H9 (cell line): ENCODE measurements at regions not wholly inside any gene's neighbourhood (a gene's known extent, or its start where the extent isn't known, plus 50 kb on each side); places are given as distances from the start of the nearest gene placed in this dataset.

Source experiments
- DNase-seq: peaks from one replicate; pipeline ENCODE4 v3.0.0-alpha.2; 2017
- H2AFZ ChIP-seq: one replicate; pipeline ENCODE4 v1.6.1; 2013; ENCODE audit warnings: mild to moderate bottlenecking, low read length, control low read depth, moderate library complexity
- H2AK5ac ChIP-seq: 2 replicates; pipeline ENCODE4 v1.6.1; 2013; ENCODE audit warnings: low read length, control low read depth, mixed read lengths; ENCODE audit not compliant: insufficient read length
- H2BK120ac ChIP-seq: one replicate; pipeline ENCODE4 v1.6.1; 2013; ENCODE audit warnings: low read depth, mild to moderate bottlenecking, low read length, control low read depth, inconsistent platforms; ENCODE audit not compliant: poor library complexity, severe bottlenecking
- H2BK12ac ChIP-seq: 2 replicates; pipeline ENCODE4 v1.6.1; 2013; ENCODE audit warnings: low read length, control low read depth, mixed read lengths, low read depth; ENCODE audit not compliant: insufficient read length
- H2BK15ac ChIP-seq: 2 replicates; pipeline ENCODE4 v1.6.1; 2013; ENCODE audit warnings: low read depth, low read length, control low read depth
- H2BK20ac ChIP-seq: one replicate; pipeline ENCODE4 v1.6.1; 2013; ENCODE audit warnings: low read depth, mild to moderate bottlenecking, low read length, control low read depth, inconsistent platforms; ENCODE audit not compliant: poor library complexity, severe bottlenecking
- H2BK5ac ChIP-seq: 2 replicates; pipeline ENCODE4 v1.6.1; 2013; ENCODE audit warnings: low read length, control low read depth, mixed read lengths; ENCODE audit not compliant: insufficient read length
- H3K14ac ChIP-seq: 2 replicates; pipeline ENCODE4 v1.6.1; 2013; ENCODE audit warnings: low read length, control low read depth; ENCODE audit not compliant: insufficient read depth
- H3K18ac ChIP-seq: 2 replicates; pipeline ENCODE4 v1.6.1; 2013; ENCODE audit warnings: low read depth, mild to moderate bottlenecking, mixed read lengths, low read length, control low read depth; ENCODE audit not compliant: insufficient read length
- H3K23ac ChIP-seq: 2 replicates; pipeline ENCODE4 v1.6.1; 2013; ENCODE audit warnings: low read length, control low read depth, mixed read lengths, low read depth; ENCODE audit not compliant: insufficient read length
- H3K23me2 ChIP-seq: 2 replicates; pipeline ENCODE4 v1.6.1; 2013; ENCODE audit warnings: low read depth, mild to moderate bottlenecking, mixed read lengths, low read length, control low read depth; ENCODE audit not compliant: insufficient read length, poor library complexity, severe bottlenecking
- H3K27ac ChIP-seq: 2 replicates; pipeline ENCODE4 v1.5.1; 2013; ENCODE audit warnings: low read length, control low read depth, mixed read lengths, low read depth; ENCODE audit not compliant: insufficient read length
- H3K27me3 ChIP-seq: 2 replicates; pipeline ENCODE4 v1.6.1; 2013; ENCODE audit warnings: low read length, control low read depth, inconsistent platforms; ENCODE audit not compliant: insufficient read depth
- H3K4ac ChIP-seq: 2 replicates; pipeline ENCODE4 v1.6.1; 2013; ENCODE audit warnings: low read depth, mild to moderate bottlenecking, control low read depth, inconsistent platforms, low read length, moderate library complexity
- H3K4me1 ChIP-seq: 2 replicates; pipeline ENCODE4 v1.6.1; 2013; ENCODE audit warnings: low read length, control low read depth, inconsistent platforms; ENCODE audit not compliant: insufficient read depth
- H3K4me2 ChIP-seq: 2 replicates; pipeline ENCODE4 v1.6.1; 2013; ENCODE audit warnings: low read length, control low read depth, mixed read lengths; ENCODE audit not compliant: insufficient read length, insufficient read depth
- H3K56ac ChIP-seq: 2 replicates; pipeline ENCODE4 v1.6.1; 2013; ENCODE audit warnings: low read depth, mild to moderate bottlenecking, mixed read lengths, low read length, control low read depth; ENCODE audit not compliant: insufficient read length
- H3K79me1 ChIP-seq: 2 replicates; pipeline ENCODE4 v1.6.1; 2013; ENCODE audit warnings: low read depth, mild to moderate bottlenecking, moderate library complexity, low read length, control low read depth, inconsistent platforms; ENCODE audit not compliant: insufficient read depth, poor library complexity, severe bottlenecking
- H3K79me2 ChIP-seq: 2 replicates; pipeline ENCODE4 v1.6.1; 2013; ENCODE audit warnings: low read length, control low read depth, inconsistent platforms; ENCODE audit not compliant: insufficient read depth
- H3K9ac ChIP-seq: 2 replicates; pipeline ENCODE4 v1.6.1; 2013; ENCODE audit warnings: low read length, control low read depth, mixed read lengths; ENCODE audit not compliant: insufficient read length; ENCODE audit errors: extremely low read depth
- H3K9me3 ChIP-seq: one replicate; pipeline ENCODE4 v1.6.1; 2013; ENCODE audit warnings: low read depth, low read length, inconsistent platforms; ENCODE audit not compliant: control insufficient read depth
- H3T11ph ChIP-seq: one replicate; pipeline ENCODE4 v1.6.1; 2013; ENCODE audit warnings: mild to moderate bottlenecking, low read length, control low read depth, inconsistent platforms
- H4K20me1 ChIP-seq: one replicate; pipeline ENCODE4 v1.6.1; 2013; ENCODE audit not compliant: control insufficient read depth, insufficient read length, insufficient read depth
- H4K5ac ChIP-seq: 2 replicates; pipeline ENCODE4 v1.6.1; 2013; ENCODE audit warnings: low read depth, mild to moderate bottlenecking, mixed read lengths, low read length, control low read depth; ENCODE audit not compliant: insufficient read length
- H4K8ac ChIP-seq: replicated peaks from 2 replicates; pipeline ENCODE4 v1.6.1; 2013; ENCODE audit warnings: low read length, control low read depth, mixed read lengths, low read depth; ENCODE audit not compliant: insufficient read length
- H4K91ac ChIP-seq: 2 replicates; pipeline ENCODE4 v1.6.1; 2013; ENCODE audit warnings: low read depth, mild to moderate bottlenecking, moderate library complexity, mixed read lengths, low read length, control low read depth; ENCODE audit not compliant: insufficient read length
- H3K27ac Mint-ChIP-seq, 3 experiments: 2 replicates in 2 of 3; 3 replicates in 1 of 3; pipeline ENCODE4 v1.8.0; 2020 to 2021; ENCODE audit warnings: mixed read lengths in 3 of 3, mild to moderate bottlenecking in 1 of 3, moderate library complexity in 1 of 3
- H3K27me3 Mint-ChIP-seq: 2 replicates; pipeline ENCODE4 v1.8.0; 2021; ENCODE audit warnings: low read depth, mild to moderate bottlenecking, moderate library complexity, mixed read lengths
- H3K36me3 Mint-ChIP-seq, 3 experiments: 2 replicates in 2 of 3; 3 replicates in 1 of 3; pipeline ENCODE4 v1.8.0; 2020 to 2021; ENCODE audit warnings: low read depth in 3 of 3, mixed read lengths in 3 of 3; ENCODE audit not compliant: insufficient read depth in 1 of 3
- H3K4me1 Mint-ChIP-seq, 2 experiments: 2 replicates each; pipeline ENCODE4 v1.8.0; 2020; ENCODE audit warnings: mixed read lengths in 2 of 2
- H3K4me3 Mint-ChIP-seq, 2 experiments: 2 replicates in 1 of 2; 3 replicates in 1 of 2; pipeline ENCODE4 v1.8.0; 2020 to 2021; ENCODE audit warnings: mild to moderate bottlenecking in 2 of 2, mixed read lengths in 2 of 2, moderate library complexity in 1 of 2
- H3K9me3 Mint-ChIP-seq, 2 experiments: 2 replicates in 1 of 2; 3 replicates in 1 of 2; pipeline ENCODE4 v1.8.0; 2020; ENCODE audit warnings: mild to moderate bottlenecking in 2 of 2, mixed read lengths in 2 of 2, moderate library complexity in 1 of 2
- WGBS: extraction: QIAGEN DNeasy Blood & Tissue Kit; methylation state at CpG from one replicate; pipeline ENCODE4 v1.1.7; 2013; ENCODE audit warnings: missing lambda C conversion rate, low lambda C conversion rate, mixed read lengths; ENCODE audit not compliant: insufficient read length; ENCODE audit errors: extremely low coverage; 5-methylcytosine and 5-hydroxymethylcytosine counted together
- TF ChIP-seq, protein P1 (sequence below): fragments of 200-600 bp; sonication (generic); conservative IDR thresholded peaks from 3 replicates; pipeline ENCODE4 v1.8.0; 2021; ENCODE audit warnings: antibody characterized with exemption, mild to moderate bottlenecking

DNA sequence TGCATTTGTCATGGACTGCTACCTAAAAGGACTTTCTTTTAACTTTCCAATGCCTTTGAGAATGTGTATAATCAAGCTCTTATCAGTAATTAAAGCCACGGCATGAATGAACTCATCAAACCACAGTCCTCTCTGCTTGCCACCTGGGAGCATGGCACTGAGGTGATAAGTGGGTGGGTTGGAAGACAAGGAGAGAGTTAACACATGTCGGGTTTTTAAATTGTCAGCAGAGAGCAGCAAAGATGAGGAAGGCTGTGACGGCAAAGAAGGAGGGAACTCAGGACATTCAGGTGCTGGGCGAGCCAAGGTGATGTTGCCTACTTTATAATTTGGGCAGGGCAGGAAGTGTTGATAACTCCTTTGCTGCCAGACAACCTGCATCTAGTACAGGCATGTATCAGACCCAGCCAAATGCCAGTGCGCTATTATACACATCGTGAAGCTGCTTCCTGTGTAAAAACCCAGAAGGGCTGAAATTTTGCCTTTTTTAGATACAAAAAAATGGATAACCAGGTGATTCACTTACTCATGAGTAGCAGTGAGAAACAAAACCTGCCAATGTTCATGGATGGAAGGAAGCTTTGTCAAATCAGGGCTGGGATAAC is 269.1 kb downstream of the KIF4B start:
- H3K27me3 Mint-ChIP-seq: no peaks in the 10 kb centered on the region
- H3K23me2 ChIP-seq: no peaks in the 10 kb centered on the region
- peaks cover 12 to 15% of the 10 kb centered on the region in 2 experiments for H3K4me1 Mint-ChIP-seq
- H3K9me3 ChIP-seq: no peaks in the 10 kb centered on the region
- no peaks in the 10 kb centered on the region for H3K9me3 Mint-ChIP-seq
- H3K14ac ChIP-seq: no peak overlapping the region
- no peak overlapping the region for H2BK12ac ChIP-seq
- no peak overlapping the region for H2AFZ ChIP-seq
- no peak overlapping the region for H2BK120ac ChIP-seq
- no peak overlapping the region for H2AK5ac ChIP-seq
- H4K5ac ChIP-seq: no peak overlapping the region
- no peaks in the 10 kb centered on the region for H3K27me3 ChIP-seq
- H4K8ac ChIP-seq: no peak overlapping the region
- H3K23ac ChIP-seq: no peak overlapping the region
- no CpG with 5 or more reads among the region's 6 CpGs for WGBS
- no peak overlapping the region for H3T11ph ChIP-seq
- H3K4me3 Mint-ChIP-seq: no peak overlapping the region
- DNase-seq: no peak
- no peak overlapping the region for H4K91ac ChIP-seq
- H2BK20ac ChIP-seq: no peak overlapping the region
- H3K79me1 ChIP-seq: no peaks in the 10 kb centered on the region
- H2BK15ac ChIP-seq: no peak overlapping the region
- no peak overlapping the region for H3K56ac ChIP-seq
- no peak overlapping the region for H3K27ac Mint-ChIP-seq
- no peak overlapping the region for H3K18ac ChIP-seq
- H3K27ac ChIP-seq: no peak overlapping the region
- no peak overlapping the region for H2BK5ac ChIP-seq
- no peaks in the 10 kb centered on the region for H3K36me3 Mint-ChIP-seq
- H4K20me1 ChIP-seq: no peaks in the 10 kb centered on the region
- no peak overlapping the region for H3K4me2 ChIP-seq
- TF ChIP-seq, protein P1, sequence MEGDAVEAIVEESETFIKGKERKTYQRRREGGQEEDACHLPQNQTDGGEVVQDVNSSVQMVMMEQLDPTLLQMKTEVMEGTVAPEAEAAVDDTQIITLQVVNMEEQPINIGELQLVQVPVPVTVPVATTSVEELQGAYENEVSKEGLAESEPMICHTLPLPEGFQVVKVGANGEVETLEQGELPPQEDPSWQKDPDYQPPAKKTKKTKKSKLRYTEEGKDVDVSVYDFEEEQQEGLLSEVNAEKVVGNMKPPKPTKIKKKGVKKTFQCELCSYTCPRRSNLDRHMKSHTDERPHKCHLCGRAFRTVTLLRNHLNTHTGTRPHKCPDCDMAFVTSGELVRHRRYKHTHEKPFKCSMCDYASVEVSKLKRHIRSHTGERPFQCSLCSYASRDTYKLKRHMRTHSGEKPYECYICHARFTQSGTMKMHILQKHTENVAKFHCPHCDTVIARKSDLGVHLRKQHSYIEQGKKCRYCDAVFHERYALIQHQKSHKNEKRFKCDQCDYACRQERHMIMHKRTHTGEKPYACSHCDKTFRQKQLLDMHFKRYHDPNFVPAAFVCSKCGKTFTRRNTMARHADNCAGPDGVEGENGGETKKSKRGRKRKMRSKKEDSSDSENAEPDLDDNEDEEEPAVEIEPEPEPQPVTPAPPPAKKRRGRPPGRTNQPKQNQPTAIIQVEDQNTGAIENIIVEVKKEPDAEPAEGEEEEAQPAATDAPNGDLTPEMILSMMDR: no peak
- H3K4ac ChIP-seq: no peak overlapping the region
- H3K4me1 ChIP-seq: peaks cover 8% of the 10 kb centered on the region; the same call in 1 of the 2 replicates
- H3K79me2 ChIP-seq: no peaks in the 10 kb centered on the region
- H3K9ac ChIP-seq: no peak overlapping the region
